Stimulated activated CD4-positive, alpha-beta T cell treated with anti-CD3 and anti-CD28 coated beads, Interleukin-4, amount 100 ng/mL, for 48 hours (primary cell): ENCODE measurements at regions not wholly inside any gene's neighbourhood (a gene's known extent, or its start where the extent isn't known, plus 50 kb on each side); places are given as distances from the start of the nearest gene placed in this dataset.

Experiments used
- DNase-seq, 2 donors: peaks; one replicate each; pipeline ENCODE4 v3.0.0-alpha.2; 2020; ENCODE audit warnings: low read depth in 2 of 2

DNA sequence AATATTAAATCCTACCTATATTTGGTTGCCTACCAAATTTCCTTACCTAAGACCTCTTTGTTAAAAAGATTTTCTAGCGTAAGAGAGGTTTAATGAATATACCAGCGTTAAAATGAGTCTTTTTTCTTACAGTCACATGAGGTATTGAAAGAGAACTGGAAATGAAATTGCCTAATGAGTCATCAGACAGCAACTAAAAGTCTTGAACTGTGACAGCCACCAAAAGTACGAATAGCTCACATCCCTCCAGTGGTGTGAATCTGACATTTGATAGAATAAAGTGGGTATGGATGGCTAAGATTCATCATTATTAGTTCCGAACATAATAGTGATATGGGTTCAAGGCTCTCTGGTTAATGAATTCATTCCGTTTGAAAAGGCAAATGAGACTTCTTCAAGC lies 1297.3 kb downstream of the AACS start:
- no peak for DNase-seq

GRCh38 chr12:126362964-126363363 lies 1297.7 kb downstream of the AACS start:
- no peak for DNase-seq

DNA sequence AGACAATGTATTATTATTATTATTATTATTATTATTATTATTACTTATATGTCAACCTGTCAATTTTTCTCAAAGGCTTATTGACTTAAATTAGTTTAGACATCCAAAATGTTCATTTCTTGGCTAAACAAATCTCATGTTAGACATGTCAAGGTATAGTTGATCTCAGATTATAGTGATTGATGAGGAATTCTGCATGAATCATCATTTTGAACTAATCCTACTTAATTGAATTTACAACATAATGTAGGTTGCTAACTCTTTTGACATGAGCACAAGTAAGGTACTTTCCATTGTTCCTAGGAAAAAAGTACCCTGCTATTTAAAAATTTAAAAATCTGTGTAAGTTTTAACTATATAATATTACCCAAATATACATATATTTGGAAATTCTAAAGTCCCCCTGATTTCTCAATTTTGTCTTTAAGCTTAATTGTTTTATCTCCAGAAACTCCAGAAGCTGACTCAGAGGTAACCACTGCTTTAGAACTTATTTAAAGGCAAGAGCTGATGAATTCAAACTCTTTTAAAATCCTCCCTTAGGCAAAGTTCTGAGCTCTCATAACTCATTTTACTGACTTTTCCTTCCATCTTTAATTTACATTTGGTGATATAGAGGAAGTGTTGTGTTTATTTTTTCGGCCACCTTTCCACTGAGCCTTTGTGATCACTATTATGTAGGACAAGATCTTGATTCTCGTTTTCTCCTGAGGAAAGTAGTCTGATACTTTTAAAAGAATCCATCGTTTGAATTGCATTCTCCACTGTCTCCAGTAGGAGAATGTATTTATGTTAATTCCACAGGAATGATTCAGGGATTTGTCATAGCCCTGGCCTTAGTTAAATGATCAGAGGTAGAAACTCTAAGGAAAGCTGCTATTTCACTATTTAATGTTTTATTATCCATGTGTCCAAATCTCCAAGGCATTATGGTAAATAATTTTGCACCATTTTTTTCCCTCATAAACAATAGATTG lies 1304.5 kb downstream of the AACS start:
- no peak for DNase-seq

DNA sequence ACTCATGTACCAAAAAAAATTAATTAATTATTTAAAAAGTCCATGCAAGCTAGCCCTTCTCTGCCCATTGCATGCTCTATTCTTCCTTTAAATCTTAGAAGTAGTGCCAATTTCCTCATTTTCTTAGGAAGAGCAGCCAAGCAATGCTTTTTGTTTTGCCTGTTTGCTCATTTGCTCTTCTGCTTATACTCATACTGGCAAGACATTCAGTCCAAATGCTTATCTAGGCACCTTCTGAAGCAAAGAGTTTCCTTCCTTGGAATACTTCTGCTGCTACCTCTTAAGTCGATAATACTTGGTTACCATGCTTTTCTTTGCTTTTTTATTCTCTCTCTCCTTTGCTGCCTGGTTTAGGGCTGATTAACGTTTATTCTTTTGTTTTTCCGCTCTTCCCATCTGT lies 1318.3 kb downstream of the AACS start:
- no peak for DNase-seq

- DNase-seq, result no peak
Observed at GRCh38 chr12:126384026-126384564, 1318.9 kb downstream of the AACS start.

GRCh38 chr12:126385785-126386184 lies 1320.5 kb downstream of the AACS start:
- DNase-seq, result no peak

DNA sequence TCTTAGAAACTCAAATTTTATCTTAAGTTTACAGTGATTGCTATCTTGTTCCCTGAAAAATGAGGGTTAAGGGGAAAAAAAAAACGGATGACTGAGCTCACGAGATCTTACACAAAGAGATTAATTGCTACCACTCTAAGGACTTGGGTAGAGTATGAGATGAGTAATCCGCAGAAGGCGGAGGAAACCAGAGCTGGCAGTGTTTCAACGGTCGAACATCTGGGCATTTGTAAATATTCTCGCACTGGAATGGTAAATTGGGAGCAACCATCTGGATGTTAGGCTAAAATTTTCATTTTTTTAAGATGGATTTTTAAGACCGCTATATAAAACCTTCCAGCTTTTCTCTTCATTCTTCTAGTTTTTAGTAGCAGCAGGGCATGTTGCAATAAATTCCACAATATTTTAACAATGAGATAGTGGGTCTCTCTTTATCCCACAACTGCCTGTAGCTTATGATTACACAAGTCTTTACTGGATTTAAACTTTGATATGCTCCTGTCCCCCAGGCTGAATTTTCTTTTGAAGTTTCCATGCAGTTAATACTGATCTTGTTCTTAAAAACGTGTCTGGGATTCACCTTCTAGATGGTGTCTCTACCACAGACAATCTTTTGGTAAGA lies 1324.1 kb downstream of the AACS start:
- DNase-seq, result no peak

DNA sequence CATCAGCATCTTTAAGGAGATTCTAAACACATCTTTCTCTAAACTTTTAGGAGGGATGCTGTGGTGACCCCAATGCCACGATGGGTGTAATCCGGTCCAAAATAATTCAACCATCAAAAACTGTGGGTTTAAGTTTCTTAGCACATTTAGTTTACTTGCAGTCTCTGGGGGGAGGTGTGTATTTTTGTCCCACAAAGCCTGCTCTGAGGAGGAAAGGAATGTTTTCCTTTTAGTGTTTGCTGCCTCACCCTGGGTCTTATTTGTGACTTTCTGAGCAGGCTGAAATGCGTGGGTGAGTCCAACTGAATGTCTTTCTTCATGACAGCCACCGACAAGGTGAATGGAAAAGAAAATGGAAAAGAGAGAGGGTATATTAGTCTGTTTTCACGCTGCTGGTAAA lies 1324.7 kb downstream of the AACS start:
- no peak for DNase-seq

DNA sequence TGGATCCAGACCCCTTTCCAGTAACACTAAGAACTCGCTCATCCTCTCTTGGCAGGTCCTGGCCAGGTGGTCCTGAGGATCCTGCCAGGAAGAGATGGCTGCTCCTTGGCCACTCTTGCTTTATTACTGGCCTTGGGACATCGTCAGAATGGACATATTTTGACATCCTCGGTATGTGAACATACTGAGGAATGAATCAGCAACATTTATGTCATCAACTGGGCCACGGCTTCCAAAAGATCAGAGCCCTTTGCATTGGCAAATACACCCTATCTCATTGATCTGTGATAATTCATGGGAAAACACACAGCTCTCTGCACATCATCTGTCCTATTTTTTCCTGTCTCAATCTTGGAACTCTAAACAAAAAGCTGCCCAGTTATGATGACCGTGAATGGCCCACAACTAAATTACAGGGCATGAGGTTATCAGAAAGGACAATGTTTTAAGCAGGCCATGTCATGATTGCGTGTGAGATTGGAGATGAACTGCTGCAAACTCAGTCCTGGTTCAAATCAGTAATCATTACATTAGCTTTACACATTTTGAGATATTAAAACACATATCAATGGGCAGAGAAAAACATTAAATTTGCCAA lies 1325.8 kb downstream of the AACS start:
- no peak for DNase-seq

- DNase-seq, result no peak
Observed at GRCh38 chr12:126396536-126396935, 1331.3 kb downstream of the AACS start.

- no peak for DNase-seq
Observed at GRCh38 chr12:126397071-126397581, 1331.9 kb downstream of the AACS start.

- no peak for DNase-seq
Observed at GRCh38 chr12:126397660-126398059, 1332.4 kb downstream of the AACS start.

DNA sequence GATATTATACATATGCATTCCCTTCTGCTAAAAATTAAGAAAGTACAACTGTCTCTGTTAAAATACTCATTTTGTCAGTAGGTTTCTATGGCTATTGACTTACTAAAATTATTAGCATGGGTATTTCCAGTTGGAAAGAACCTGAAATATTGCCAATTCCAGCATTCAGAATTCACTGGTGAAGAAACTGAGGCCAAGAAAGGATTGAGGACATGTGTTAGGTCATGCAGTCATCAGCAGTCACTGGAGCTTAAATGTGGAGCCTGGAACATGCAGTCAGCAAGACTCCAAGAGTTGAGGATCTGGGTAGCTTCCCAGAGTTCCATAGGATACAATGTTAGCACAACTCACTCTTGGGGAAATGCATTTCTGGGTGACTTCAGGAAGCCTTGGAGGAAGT lies 1335.6 kb downstream of the AACS start:
- DNase-seq, result no peak

DNA sequence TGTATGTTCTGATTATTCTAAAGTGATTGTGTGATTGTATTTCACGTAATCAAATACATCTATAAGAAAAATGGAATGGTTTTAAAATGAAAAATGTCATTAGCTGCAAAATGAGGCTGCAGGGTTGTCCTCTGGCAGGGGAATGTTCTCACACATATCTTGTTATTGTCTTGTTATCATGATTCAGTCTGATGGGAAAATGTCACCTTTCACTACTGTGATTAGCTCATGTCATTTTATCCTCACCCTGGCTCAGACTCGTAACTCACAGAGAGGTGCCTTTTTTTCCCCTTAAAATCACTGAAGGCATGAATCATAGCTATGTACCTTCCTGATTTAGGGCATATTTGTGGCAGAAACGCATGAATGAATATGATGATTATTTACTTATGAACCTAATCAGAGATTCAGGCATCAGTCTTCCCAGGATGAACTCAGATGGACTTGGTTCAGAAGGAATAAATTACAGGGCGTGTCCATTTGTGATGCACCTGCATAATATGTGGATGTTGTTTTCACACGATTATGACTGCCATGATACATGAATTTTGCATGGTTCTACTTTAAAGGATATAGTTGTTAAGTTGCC lies 1339.2 kb downstream of the AACS start:
- no peak for DNase-seq

- no peak for DNase-seq
Observed at GRCh38 chr12:126418400-126418799, 1353.2 kb downstream of the AACS start.

DNA sequence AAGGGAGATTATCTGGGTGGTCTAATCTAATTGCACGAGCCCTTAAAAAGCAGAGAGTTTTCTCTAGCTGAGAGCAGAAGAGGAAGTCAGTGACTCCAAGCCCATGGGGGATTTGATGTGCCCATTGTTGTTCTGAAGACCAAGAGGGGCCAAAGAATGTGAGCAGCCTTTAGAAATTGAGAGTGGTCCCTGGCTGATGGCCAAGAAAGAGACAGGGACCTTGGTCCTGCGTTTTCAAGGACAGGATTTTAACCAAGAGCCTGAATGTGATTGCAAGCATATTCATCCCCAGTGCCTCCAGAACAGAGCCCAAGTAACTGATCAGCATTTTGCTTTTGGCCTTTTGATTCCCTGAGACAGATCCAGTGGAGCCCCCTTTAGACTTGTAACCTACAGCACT lies 1353.9 kb downstream of the AACS start:
- no peak for DNase-seq

DNA sequence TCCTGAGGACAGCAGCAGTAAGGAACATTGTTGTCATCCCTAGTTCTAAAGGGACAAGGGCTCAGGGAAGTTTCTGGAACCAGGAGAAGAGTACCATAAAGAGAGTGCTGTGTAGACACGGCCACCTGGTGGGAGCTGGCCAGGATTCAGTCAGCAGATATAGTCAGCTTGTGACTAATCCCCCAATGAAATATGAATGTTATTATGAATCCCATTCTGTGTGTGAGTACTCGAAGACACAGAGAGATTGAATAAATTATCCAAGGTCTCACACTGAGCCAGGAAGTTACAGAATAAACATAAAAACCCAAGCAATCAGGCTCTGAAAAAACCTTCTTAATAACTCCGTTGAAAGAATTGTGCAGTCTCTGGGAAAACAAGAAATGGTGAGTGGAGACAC lies 1359.5 kb downstream of the AACS start:
- no peak for DNase-seq

GRCh38 chr12:126425264-126425663 lies 1360.0 kb downstream of the AACS start:
- no peak for DNase-seq

- DNase-seq, result no peak
Observed at GRCh38 chr12:126428769-126429168, 1363.5 kb downstream of the AACS start.

DNA sequence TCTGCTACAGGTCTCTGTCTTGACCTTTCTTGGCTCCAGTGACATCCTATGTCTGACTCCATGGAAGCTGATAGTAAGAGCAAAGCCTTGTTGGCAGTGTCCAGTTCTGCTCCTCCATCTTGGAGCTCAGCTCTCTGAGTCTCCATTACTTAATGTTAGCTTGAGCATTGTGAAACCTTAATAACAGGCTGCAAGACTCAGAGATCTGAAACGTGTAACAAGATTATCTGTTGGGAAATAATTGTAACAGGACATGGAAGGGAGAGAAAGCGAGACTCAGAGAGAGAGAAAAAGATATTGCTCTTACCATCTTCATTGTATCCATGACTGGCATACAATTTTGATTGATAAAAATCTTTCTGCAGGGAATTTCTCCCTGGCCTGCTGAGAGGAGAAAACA lies 1365.7 kb downstream of the AACS start:
- no peak for DNase-seq

- no peak for DNase-seq
Observed at GRCh38 chr12:126431767-126432166, 1366.5 kb downstream of the AACS start.

GRCh38 chr12:126432780-126433179 lies 1367.5 kb downstream of the AACS start:
- no peak for DNase-seq
